ENCODE measurements at regions not wholly inside any gene's neighbourhood (a gene's known extent, or its start where the extent isn't known, plus 50 kb on each side); places are given as distances from the start of the nearest gene placed in this dataset.

DNA sequence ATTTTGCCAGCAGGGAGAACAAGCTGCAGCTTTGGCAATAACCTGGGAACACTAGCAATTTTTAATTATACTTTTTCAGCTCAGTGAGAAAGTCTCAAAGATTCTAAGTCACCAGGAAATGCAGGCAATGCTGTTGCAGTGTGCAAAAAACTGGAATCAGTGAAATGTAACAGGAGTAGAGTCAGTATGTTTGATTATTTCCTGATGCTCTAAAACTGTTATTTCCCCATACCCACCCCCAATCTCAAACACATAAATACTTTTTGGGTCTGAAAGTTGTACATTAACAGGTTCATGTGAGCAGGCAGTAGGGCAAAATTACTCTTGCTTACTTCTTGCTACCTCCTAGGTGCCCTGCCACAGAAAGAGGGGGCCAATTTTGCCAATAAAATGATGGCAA, 65.4 kb upstream of the BEND6 start:
- TF ChIP-seq, protein P1, sequence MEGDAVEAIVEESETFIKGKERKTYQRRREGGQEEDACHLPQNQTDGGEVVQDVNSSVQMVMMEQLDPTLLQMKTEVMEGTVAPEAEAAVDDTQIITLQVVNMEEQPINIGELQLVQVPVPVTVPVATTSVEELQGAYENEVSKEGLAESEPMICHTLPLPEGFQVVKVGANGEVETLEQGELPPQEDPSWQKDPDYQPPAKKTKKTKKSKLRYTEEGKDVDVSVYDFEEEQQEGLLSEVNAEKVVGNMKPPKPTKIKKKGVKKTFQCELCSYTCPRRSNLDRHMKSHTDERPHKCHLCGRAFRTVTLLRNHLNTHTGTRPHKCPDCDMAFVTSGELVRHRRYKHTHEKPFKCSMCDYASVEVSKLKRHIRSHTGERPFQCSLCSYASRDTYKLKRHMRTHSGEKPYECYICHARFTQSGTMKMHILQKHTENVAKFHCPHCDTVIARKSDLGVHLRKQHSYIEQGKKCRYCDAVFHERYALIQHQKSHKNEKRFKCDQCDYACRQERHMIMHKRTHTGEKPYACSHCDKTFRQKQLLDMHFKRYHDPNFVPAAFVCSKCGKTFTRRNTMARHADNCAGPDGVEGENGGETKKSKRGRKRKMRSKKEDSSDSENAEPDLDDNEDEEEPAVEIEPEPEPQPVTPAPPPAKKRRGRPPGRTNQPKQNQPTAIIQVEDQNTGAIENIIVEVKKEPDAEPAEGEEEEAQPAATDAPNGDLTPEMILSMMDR (conservative IDR thresholded peaks at IDR 0.05; ENCODE audit: low read depth, low read length): no peak
- TF ChIP-seq EZH2 (IDR thresholded peaks at IDR 0.05; ENCODE audit: borderline replicate concordance, low read depth, low read length, poor library complexity, severe bottlenecking): no peak
- no peak overlapping the region for H3K27ac ChIP-seq (ENCODE audit: low read depth, low read length, poor library complexity, severe bottlenecking)
- H3K27me3 ChIP-seq (replicated peaks; ENCODE audit: insufficient read depth, low read depth, low read length, poor library complexity): no peaks in the 10 kb centered on the region
- intact Hi-C loops (cut with micrococcal nuclease; ENCODE audit: unreplicated experiment): no loop called here
- H3K9me3 ChIP-seq (ENCODE audit: low read depth, low read length, poor library complexity, severe bottlenecking): no peaks in the 10 kb centered on the region
- no peaks in the 10 kb centered on the region for H3K36me3 ChIP-seq (ENCODE audit: insufficient read depth, low read length, poor library complexity, severe bottlenecking)
- no TSS peak for BruUV-seq (replicated peaks)
- POLR2A ChIA-PET (ENCODE audit: low non-redundant PET): no interaction called here
- H3K4me1 ChIP-seq (ENCODE audit: insufficient read depth, low read length, poor library complexity, severe bottlenecking): no peaks in the 10 kb centered on the region
- H3K4me3 ChIP-seq (ENCODE audit: low read depth, low read length, poor library complexity, severe bottlenecking): no peak overlapping the region
- CTCF ChIA-PET: no interaction called here
- no peak for DNase-seq (ENCODE audit: low spot score)

DNA sequence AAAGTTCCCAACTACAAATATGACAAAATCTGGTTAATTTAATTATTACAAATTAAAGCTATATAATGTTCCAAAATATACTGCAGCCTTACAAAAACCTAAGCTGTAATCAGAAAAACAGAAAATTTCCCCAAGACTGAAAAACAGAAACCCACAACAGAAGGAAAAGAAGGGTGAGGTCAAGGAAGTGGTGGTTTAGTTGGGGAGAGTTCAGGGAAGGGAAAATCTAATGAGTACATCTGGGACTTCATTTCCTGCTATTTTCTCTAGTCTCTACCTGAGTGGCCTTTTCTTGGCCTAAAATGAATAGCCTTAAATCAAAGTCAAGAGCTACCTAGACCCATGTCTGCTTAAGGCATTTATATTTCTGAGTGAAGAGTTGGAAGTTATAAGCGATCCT, 66.2 kb upstream of the BEND6 start:
- POLR2A ChIA-PET (ENCODE audit: low non-redundant PET): no interaction called here
- Histone ChIP-seq H3K27me3 (replicated peaks; ENCODE audit: insufficient read depth, low read depth, low read length, poor library complexity) (no peaks in the 10 kb centered on the region), H3K4me3 (ENCODE audit: low read depth, low read length, poor library complexity, severe bottlenecking) (no peak overlapping the region), H3K4me1 (ENCODE audit: insufficient read depth, low read length, poor library complexity, severe bottlenecking) (no peaks in the 10 kb centered on the region), H3K36me3 (ENCODE audit: insufficient read depth, low read length, poor library complexity, severe bottlenecking) (no peaks in the 10 kb centered on the region), H3K27ac (ENCODE audit: low read depth, low read length, poor library complexity, severe bottlenecking) (no peak overlapping the region), H3K9me3 (ENCODE audit: low read depth, low read length, poor library complexity, severe bottlenecking) (no peaks in the 10 kb centered on the region)
- TF ChIP-seq, protein P1 (conservative IDR thresholded peaks at IDR 0.05; ENCODE audit: low read depth, low read length): no peak
- TF ChIP-seq EZH2 (IDR thresholded peaks at IDR 0.05; ENCODE audit: borderline replicate concordance, low read depth, low read length, poor library complexity, severe bottlenecking): no peak
- CTCF ChIA-PET: no interaction called here
- no TSS peak for BruUV-seq (replicated peaks)
- intact Hi-C loops (cut with micrococcal nuclease; ENCODE audit: unreplicated experiment): no loop called here
- DNase-seq (ENCODE audit: low spot score): no peak

DNA sequence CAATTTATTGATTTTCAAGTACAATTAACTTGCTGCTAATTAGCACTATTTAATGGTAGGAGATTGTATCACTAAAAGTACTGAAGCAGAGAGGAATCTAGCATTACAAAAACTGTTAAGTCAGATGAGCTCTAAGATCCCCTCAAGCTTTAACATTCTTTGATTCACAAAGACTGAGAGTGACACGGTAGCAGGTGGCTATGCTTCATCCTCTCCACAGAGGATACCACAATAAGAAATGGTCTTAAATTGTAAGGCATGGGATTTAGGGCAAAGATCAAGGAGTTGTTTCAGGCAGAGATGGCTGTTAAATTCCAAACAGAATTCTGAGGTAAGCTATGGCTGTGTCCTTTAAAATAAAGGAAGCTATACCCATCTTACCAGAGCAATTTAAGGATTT, 67.8 kb upstream of the BEND6 start:
- ChIA-PET CTCF (no interaction called here), POLR2A (ENCODE audit: low non-redundant PET) (no interaction called here)
- no peak overlapping the region for H3K4me3 ChIP-seq (ENCODE audit: low read depth, low read length, poor library complexity, severe bottlenecking)
- no peaks in the 10 kb centered on the region for H3K9me3 ChIP-seq (ENCODE audit: low read depth, low read length, poor library complexity, severe bottlenecking)
- no peaks in the 10 kb centered on the region for H3K4me1 ChIP-seq (ENCODE audit: insufficient read depth, low read length, poor library complexity, severe bottlenecking)
- H3K27ac ChIP-seq (ENCODE audit: low read depth, low read length, poor library complexity, severe bottlenecking): no peak overlapping the region
- no peak for DNase-seq (ENCODE audit: low spot score)
- no peaks in the 10 kb centered on the region for H3K27me3 ChIP-seq (replicated peaks; ENCODE audit: insufficient read depth, low read depth, low read length, poor library complexity)
- TF ChIP-seq, protein P1 (conservative IDR thresholded peaks at IDR 0.05; ENCODE audit: low read depth, low read length): no peak
- TF ChIP-seq EZH2 (IDR thresholded peaks at IDR 0.05; ENCODE audit: borderline replicate concordance, low read depth, low read length, poor library complexity, severe bottlenecking): no peak
- intact Hi-C loops (cut with micrococcal nuclease; ENCODE audit: unreplicated experiment): no loop called here
- no peaks in the 10 kb centered on the region for H3K36me3 ChIP-seq (ENCODE audit: insufficient read depth, low read length, poor library complexity, severe bottlenecking)
- BruUV-seq (replicated peaks): no TSS peak
